ENCODE measurements at regions not wholly inside any gene's neighbourhood (a gene's known extent, or its start where the extent isn't known, plus 50 kb on each side); places are given as distances from the start of the nearest gene placed in this dataset.
"Not testable (repeated sequence)": the region's sequence is repeated elsewhere in the genome, so short reads cannot be mapped to it uniquely, and the experiment has no call there.

GRCh38 chr10:46845194-46845593 is 66.0 kb upstream of the PTPN20 start:
- TF ChIP-seq CTCF (IDR thresholded peaks at IDR 0.05 in 2 of 3, conservative IDR thresholded peaks at IDR 0.05 in 1 of 3; ENCODE audit: insufficient read depth in 2 of 3, low read depth in 1 of 3, low read length in 3 of 3); JUN (IDR thresholded peaks at IDR 0.05; ENCODE audit: borderline replicate concordance, low read depth, low read length); JUN (CRISPR knock-in tag; IDR thresholded peaks at IDR 0.05; ENCODE audit: borderline replicate concordance); NFYB (IDR thresholded peaks at IDR 0.05; ENCODE audit: extremely low read depth, insufficient read length); POLR2A (conservative IDR thresholded peaks at IDR 0.05); RBFOX2 (IDR thresholded peaks at IDR 0.05; ENCODE audit: low read depth, low read length); ZNF384 (IDR thresholded peaks at IDR 0.05; ENCODE audit: low read depth, low read length); MAFF (IDR thresholded peaks at IDR 0.05; ENCODE audit: low read length); E2F1 (CRISPR knock-in tag; IDR thresholded peaks at IDR 0.05); NCOR1 (IDR thresholded peaks at IDR 0.05); HDGF (IDR thresholded peaks at IDR 0.05); ZNF398 (CRISPR knock-in tag; IDR thresholded peaks at IDR 0.05); ZNF232 (CRISPR knock-in tag; IDR thresholded peaks at IDR 0.05); POLR2B (IDR thresholded peaks at IDR 0.05; ENCODE audit: low read depth, partially characterized antibody): not testable (repeated sequence)
